HepG2 (cell line): ENCODE measurements at regions not wholly inside any gene's neighbourhood (a gene's known extent, or its start where the extent isn't known, plus 50 kb on each side); places are given as distances from the start of the nearest gene placed in this dataset.

Experiments used
- CAMTA2 ChIP-seq: sonication (generic); formaldehyde crosslinking; IDR thresholded peaks from 2 replicates; pipeline ENCODE4 v1.4.0; 2020; ENCODE audit warnings: mild to moderate bottlenecking, missing genetic modification reagents, borderline replicate concordance
- GATA4 ChIP-seq: sonication (generic); IDR thresholded peaks from 2 replicates; pipeline ENCODE4 v1.6.1; 2016; ENCODE audit warnings: antibody characterized with exemption, low read depth, borderline replicate concordance
- NBN ChIP-seq: fragments of 450-650 bp; conservative IDR thresholded peaks from 2 replicates; pipeline ENCODE4 v1.6.1; 2017
- PRDM10 ChIP-seq: sonication (generic); formaldehyde crosslinking; IDR thresholded peaks from 2 replicates; pipeline ENCODE4 v1.4.0; 2020; ENCODE audit warnings: low read depth, missing genetic modification reagents
- ZNF407 ChIP-seq: sonication (generic); formaldehyde crosslinking; IDR thresholded peaks from one replicate; pipeline ENCODE4 v1.5.1; 2020; ENCODE audit warnings: mild to moderate bottlenecking, missing genetic modification reagents; ENCODE audit errors: not compliant biosample characterization

GRCh38 chr2:151192681-151193080 lies 69.0 kb downstream of the RBM43 start (continued):
- no peak for TF ChIP-seq PRDM10
- no peak for TF ChIP-seq GATA4
- TF ChIP-seq CAMTA2 (CRISPR knock-in tag): no peak
- TF ChIP-seq NBN: no peak
- TF ChIP-seq ZNF407 (CRISPR knock-in tag): no peak
